PFSK-1 (cell line): ENCODE measurements at regions not wholly inside any gene's neighbourhood (a gene's known extent, or its start where the extent isn't known, plus 50 kb on each side); places are given as distances from the start of the nearest gene placed in this dataset.

Source experiments
- FOXP2 ChIP-seq: optimal IDR thresholded peaks from 2 replicates; pipeline ENCODE3; 2011; ENCODE audit warnings: borderline replicate concordance, control low read depth, inconsistent platforms; ENCODE audit not compliant: insufficient read depth; ENCODE audit errors: extremely low read length, extremely low read depth
- POLR2AphosphoS5 ChIP-seq: IDR thresholded peaks from 2 replicates; pipeline ENCODE4 v1.6.1; 2012; ENCODE audit warnings: low read depth, mild to moderate bottlenecking, control low read depth, low read length, moderate library complexity
- SIN3A ChIP-seq: IDR thresholded peaks from 2 replicates; pipeline ENCODE4 v1.6.1; 2012; ENCODE audit warnings: mild to moderate bottlenecking, low read length, moderate library complexity, borderline replicate concordance; ENCODE audit not compliant: insufficient read depth
- TAF1 ChIP-seq: IDR thresholded peaks from 2 replicates; pipeline ENCODE4 v1.6.1; 2012; ENCODE audit warnings: low read length, control low read depth, borderline replicate concordance; ENCODE audit not compliant: insufficient read depth
- TF ChIP-seq, protein P1 (sequence below), 2 experiments: IDR thresholded peaks; 2 replicates each; pipeline versions ENCODE4 v1.6.1 to v1.8.0; 2011 to 2012; ENCODE audit warnings: low read depth in 2 of 2, low read length in 2 of 2, control low read depth in 1 of 2, inconsistent platforms in 1 of 2, mild to moderate bottlenecking in 1 of 2, moderate library complexity in 1 of 2; ENCODE audit not compliant: insufficient read depth in 1 of 2

DNA sequence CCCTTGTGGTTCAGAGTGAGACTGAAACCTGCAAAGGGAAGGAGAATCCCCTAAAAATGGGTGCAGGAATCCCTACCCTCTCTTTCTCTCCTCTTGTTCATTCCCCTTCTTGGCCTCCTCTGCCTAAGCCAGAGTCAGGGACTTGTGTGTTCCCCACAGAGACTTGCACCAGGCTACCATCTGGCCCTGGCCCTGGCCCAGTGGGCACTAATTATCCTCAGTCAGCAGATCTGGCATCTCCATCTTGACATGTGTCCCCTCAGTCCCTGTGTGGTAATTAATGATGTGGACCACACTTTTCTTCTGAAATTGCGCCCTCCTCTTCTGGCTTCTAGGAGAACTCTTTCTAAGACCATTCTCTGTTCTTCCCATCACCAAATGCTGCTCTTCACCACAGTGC is 354.4 kb downstream of the SETD4 start:
- no peak for TF ChIP-seq FOXP2
- no peak for TF ChIP-seq TAF1
- TF ChIP-seq POLR2AphosphoS5, result no peak
- no peak for TF ChIP-seq SIN3A
- TF ChIP-seq, protein P1, sequence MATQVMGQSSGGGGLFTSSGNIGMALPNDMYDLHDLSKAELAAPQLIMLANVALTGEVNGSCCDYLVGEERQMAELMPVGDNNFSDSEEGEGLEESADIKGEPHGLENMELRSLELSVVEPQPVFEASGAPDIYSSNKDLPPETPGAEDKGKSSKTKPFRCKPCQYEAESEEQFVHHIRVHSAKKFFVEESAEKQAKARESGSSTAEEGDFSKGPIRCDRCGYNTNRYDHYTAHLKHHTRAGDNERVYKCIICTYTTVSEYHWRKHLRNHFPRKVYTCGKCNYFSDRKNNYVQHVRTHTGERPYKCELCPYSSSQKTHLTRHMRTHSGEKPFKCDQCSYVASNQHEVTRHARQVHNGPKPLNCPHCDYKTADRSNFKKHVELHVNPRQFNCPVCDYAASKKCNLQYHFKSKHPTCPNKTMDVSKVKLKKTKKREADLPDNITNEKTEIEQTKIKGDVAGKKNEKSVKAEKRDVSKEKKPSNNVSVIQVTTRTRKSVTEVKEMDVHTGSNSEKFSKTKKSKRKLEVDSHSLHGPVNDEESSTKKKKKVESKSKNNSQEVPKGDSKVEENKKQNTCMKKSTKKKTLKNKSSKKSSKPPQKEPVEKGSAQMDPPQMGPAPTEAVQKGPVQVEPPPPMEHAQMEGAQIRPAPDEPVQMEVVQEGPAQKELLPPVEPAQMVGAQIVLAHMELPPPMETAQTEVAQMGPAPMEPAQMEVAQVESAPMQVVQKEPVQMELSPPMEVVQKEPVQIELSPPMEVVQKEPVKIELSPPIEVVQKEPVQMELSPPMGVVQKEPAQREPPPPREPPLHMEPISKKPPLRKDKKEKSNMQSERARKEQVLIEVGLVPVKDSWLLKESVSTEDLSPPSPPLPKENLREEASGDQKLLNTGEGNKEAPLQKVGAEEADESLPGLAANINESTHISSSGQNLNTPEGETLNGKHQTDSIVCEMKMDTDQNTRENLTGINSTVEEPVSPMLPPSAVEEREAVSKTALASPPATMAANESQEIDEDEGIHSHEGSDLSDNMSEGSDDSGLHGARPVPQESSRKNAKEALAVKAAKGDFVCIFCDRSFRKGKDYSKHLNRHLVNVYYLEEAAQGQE (IDR thresholded peaks at IDR 0.05; ENCODE audit: insufficient read depth in 1 of 2, low read depth in 2 of 2, low read length in 2 of 2), result no peak

DNA sequence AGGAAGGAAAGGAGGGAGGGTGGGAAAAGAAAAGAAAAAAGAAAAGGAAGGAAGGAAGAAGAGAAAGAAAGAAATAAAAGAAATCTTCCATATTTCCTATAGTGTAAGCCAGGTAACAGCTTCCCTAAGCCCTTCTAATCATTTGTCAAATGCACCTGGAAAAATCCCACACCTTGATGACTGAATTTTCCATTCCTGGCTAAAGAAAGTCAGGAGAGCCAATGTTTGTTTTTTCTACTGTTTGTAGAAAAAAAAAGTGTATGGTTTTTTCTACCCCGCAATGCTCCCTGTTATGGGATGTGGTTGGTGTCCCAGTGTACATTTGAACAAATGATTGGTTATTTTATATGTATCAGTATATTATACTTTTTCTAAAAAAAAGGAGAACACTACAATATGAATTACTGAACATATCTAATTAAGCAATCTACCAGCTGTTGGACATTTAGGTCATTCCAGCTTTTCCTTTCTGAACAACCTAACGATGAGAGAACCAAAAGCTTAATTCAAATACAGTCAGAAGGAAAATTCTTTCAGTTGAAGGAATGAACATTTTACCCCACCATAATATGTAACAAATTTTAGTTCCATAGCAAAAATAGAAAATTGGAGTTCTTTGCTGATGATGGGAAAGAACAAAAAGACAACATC is 355.0 kb downstream of the SETD4 start:
- TF ChIP-seq, protein P1 (IDR thresholded peaks at IDR 0.05; ENCODE audit: insufficient read depth in 1 of 2, low read depth in 2 of 2, low read length in 2 of 2), result no peak
- TF ChIP-seq POLR2AphosphoS5 (no peak), TAF1 (no peak), SIN3A (no peak), FOXP2 (no peak)

DNA sequence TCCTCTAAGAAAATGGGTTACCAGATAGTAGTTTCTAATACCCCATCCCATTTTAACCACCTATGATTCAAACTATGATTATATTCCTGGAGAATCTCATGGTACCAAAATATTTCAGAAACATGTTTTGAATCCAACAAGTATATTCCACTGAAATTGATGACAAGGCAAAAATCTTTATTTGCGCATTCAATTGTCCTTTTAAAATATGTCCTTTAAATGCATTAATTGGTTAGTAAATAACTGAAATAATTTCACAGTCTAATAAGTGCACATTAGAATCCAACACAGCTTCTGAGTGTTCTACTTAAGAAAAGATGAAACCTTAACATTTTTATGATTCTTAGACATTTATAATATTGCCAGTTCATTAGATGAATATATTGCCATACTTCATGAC is 356.6 kb downstream of the SETD4 start:
- TF ChIP-seq SIN3A (no peak), POLR2AphosphoS5 (no peak), FOXP2 (no peak), TAF1 (no peak)
- TF ChIP-seq, protein P1 (IDR thresholded peaks at IDR 0.05; ENCODE audit: insufficient read depth in 1 of 2, low read depth in 2 of 2, low read length in 2 of 2), result no peak

DNA sequence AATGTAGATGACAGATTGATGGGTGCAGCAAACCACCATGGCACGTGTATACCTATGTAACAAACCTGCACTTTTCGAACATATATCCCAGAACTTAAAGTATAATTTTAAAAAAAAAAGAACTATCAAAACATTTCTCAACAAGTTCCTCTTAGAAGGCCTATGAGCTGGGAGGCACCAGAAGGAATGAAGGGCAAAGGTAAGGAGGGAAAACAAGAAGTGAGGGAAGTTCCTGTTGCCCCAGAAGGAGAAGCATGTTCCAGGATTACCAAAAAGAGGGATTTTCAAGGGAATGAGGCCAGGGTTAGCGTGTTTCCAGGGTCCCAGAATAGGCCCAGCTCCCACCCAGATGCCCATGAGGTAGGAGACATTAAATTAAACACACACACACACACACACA is 361.0 kb downstream of the SETD4 start:
- TF ChIP-seq SIN3A (no peak), TAF1 (no peak), POLR2AphosphoS5 (no peak), FOXP2 (no peak)
- TF ChIP-seq, protein P1 (IDR thresholded peaks at IDR 0.05; ENCODE audit: insufficient read depth in 1 of 2, low read depth in 2 of 2, low read length in 2 of 2), result no peak

DNA sequence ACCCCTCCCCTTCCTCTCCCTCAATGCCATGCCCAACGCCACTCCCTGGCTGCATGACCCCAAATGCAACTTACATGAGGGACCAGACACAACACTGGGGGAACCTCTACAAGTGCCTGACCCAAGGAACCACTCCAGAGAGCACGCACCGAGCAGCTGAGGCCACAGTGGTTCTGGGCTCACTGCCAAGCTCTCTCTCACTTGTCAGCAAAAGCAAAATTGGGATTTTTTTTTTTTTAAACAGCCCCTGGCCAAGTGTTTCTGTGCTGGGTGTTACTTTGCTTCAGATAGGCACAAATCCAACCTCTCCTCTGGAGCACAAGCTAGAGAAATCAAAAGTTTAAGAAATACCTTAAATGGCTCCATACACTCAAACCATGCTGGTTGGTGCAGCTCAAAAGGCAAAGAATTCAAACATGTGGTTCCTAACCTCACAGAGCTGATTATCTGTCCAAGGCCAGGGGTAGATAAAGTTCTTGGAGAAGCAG is 363.0 kb downstream of the SETD4 start:
- TF ChIP-seq TAF1, result no peak
- no peak for TF ChIP-seq FOXP2
- no peak for TF ChIP-seq SIN3A
- TF ChIP-seq, protein P1 (IDR thresholded peaks at IDR 0.05; ENCODE audit: insufficient read depth in 1 of 2, low read depth in 2 of 2, low read length in 2 of 2), result no peak
- no peak for TF ChIP-seq POLR2AphosphoS5
